ENCODE measurements at regions not wholly inside any gene's neighbourhood (a gene's known extent, or its start where the extent isn't known, plus 50 kb on each side); places are given as distances from the start of the nearest gene placed in this dataset.

DNA sequence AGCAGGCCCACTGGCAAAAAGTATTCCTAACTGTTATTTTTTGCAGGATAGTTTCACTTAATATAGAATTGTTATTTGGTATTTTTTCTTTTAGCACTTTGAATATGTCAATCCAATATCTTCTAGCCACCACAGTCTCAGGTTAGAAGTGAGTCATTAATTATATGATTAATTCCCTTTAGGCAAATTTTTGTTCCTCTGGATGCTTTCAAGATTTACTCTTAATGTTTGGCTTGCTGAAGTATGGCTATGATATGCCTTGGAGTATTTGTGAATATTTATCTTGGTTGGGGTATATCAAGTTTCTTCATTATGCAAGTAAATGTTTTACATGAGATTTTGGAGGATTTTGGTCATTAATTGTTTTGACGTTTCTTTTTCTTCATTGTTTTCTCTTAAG is 152.1 kb upstream of the ALCAM start:
- DNase-seq (ENCODE audit: low spot score): no peak

DNA sequence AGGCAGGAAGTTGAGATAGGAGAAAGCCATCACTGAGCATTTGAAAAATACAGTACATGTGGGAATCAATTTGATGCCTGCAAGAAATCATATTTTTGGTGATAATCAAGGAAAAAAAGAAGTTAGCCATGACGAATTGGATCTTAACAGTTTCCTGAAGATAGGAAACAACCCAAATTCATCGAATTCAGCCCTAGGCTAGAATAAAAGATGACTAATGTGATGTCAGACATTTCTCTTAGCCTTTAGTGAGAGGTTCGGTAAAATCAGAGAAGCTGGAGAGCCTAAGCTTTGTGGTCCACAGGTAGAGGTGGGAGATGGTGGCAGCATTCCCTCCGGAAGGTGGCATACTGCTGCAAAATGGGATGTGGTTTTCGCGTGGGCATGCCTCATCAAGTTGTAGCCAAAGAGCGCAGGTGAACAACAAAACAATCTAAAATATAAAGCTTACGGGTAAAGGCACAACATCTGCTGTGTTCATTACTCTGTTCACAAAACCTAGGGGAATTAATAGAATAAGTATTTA is 144.1 kb upstream of the ALCAM start:
- no peak for DNase-seq (ENCODE audit: low spot score)

DNA sequence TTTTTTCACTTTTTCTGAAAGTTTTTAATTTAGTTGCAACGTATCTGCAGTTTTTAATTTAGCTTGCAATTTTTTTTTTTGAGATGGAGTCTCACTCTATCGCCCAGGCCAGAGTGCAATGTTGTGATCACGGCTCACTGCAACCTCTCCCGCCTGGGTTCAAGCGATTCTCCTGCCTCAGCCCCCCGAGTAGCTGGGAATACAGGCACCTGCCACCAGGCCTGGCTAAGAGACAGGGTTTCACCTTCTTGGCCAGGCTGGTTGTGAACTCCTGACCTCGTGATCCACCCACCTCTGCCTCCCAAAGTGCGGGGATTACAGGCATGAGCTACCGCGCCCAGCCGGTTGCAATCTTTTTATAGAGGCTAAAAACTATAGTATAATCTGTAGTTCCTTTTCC is 142.9 kb upstream of the ALCAM start:
- no peak for DNase-seq (ENCODE audit: low spot score)

DNA sequence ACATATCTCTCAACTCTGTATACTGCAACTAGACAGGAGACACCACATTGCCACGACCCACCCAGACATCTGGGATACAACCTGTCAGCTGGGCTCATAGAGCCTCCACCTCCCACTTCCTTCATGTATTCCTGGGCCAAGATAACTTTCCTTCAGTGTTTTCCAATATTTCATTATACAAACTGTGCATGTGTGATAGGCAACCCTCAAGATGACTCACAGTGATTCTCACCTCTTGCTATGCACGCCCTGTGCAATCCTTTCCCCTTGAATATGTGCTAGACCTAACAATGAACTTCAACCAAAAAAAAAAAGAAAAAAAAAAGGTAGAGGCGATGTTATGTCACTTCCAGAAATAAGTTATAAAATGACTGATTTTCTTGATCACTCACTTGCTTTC is 138.0 kb upstream of the ALCAM start:
- DNase-seq (ENCODE audit: low spot score): no peak

DNA sequence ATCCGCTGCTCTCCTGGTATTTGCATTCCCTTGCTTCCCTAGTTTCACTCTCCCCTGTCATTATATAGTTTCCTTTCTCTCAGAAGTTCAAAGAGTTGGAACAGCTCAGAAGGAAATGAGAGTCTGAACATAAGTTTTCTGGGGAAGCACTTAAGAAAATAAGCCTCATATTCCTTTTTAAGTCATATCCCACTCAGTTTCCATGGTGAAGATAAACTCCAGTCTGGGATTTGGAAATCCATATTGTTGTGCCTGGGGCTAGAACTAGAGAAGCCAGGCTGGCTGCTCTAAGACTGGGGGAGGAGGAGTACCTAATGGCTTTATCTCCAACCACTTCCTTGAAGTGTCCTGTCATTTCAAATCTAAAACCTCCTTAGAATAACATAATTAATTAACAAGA is 134.2 kb upstream of the ALCAM start:
- DNase-seq (ENCODE audit: low spot score): no peak

DNA sequence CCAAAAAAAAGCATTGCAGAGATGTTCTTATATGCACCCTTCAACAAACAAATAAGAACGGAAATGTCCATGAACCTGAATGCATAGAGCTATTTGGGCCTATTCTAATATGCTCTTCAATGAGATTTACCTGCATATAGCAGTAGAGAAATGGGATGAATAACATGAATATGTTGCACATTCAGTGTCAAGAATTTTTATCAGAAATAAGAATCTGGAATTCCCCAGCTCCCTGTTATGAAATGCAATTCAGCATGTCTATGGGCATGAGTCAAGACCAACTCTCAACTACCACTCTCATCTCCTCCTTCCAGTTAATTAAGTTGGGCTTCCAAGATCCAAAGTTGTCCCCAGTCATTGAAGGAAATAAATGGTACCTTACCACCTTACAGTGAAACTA is 133.7 kb upstream of the ALCAM start:
- DNase-seq (ENCODE audit: low spot score): no peak

DNA sequence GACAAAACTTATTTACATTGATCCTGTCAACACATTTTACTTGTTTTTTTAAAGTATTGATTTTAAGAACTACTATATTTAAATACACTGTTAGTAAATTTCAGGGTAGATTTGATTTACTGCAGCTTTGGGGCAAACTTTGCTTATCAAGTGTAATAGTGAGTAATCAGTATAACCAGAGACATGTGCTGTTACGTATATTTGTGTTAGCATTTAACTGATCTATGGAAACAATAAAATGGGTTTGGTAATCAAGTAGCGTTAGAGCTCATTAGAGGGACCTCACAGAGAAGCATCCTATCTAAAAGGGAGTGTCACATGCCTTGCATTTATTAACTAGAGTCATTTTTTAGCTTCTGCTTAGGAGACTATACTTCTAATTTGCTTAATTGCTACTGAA is 131.5 kb upstream of the ALCAM start:
- DNase-seq (ENCODE audit: low spot score): no peak

DNA sequence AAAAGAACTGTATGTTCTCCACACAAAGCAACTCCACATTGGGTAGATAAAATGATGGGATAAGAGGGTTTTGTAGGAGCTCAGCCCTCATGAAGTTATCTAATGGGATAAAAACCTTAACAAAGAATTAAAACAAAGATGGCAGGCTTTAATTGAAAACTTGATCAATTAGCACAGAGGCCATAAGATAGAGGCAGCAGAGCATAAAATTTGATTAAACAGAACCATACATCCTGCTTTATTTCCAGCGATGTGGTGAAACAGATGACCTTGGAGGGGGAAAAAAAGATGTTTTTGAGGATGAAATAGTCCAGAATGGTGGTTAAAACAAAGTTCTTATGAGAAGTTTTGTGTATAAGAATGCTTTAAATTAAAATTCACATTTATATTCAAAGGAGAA is 130.9 kb upstream of the ALCAM start:
- DNase-seq (ENCODE audit: low spot score): no peak

DNA sequence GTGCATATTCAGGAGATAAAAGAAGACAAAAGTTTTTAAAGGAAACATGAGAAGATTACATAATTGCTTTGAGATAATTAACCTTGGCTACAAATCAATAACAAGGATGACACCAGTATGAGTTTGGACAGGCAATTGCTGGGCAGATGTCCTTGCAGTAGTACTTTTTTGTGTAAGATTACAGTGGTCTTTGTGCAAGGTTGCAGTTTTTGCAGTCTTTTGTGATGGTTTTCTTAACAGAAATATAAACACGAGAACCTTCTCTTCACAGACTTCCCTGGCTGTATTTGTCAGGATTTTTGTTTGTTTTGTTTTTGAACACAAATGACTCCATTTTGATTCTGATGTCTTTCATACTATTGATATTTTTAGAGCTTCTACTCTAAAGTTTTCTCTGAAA is 128.3 kb upstream of the ALCAM start:
- no peak for DNase-seq (ENCODE audit: low spot score)

DNA sequence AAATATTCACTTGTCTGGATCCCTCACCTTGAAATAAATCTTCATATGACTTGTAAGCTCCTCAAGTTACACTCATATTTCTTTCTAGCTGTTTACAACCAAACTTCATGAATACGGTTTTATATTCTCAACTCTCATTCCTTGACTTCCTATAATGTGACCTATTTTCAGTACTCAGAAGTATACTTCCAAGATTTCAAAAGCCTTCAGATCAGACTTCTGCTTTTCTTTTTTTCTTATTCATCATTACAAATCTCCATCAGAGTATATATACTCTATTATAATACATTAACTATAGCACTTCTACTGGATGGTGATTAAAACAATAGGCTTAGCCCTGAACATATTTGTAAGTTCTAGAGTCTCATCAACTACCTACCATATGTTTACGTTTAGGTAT is 123.6 kb upstream of the ALCAM start:
- no peak for DNase-seq (ENCODE audit: low spot score)

DNA sequence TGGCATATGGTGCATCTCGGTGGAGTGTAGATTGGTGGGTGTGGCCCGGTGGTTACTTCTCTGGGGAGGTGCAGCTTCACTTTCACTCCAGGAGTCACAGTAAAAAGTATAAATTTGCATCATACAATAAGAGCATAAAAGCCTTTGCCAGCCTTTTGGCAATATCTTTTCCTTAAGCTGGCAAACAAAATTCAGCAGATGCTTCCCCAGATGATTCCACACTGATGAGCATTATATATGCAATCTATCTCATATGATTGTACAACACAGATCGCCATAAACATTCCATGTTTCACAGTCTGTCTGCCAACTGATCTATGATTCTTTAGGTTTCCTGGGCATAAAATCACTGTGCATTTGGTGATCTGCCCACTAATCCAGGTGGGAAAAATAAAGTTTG is 120.2 kb upstream of the ALCAM start:
- no peak for DNase-seq (ENCODE audit: low spot score)

DNA sequence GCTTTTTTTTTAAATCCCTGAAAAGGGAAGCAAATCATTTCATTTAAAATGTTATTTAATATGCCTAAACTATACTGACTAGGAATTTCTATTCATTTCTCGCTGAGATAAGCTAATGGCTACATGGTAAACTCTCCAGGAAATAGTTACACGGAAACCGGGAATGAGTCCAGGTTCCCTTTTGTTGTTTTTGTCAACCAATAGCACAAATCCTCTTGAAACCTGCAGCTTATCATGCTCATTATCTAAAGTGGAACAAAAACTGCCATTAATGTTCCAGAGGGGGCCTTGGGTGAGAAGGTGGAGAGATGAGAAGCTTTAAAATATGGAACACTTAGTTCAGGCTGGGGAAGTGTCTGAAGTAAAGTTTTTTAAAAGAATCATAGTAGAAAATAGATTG is 113.5 kb upstream of the ALCAM start:
- DNase-seq (ENCODE audit: low spot score): no peak

DNA sequence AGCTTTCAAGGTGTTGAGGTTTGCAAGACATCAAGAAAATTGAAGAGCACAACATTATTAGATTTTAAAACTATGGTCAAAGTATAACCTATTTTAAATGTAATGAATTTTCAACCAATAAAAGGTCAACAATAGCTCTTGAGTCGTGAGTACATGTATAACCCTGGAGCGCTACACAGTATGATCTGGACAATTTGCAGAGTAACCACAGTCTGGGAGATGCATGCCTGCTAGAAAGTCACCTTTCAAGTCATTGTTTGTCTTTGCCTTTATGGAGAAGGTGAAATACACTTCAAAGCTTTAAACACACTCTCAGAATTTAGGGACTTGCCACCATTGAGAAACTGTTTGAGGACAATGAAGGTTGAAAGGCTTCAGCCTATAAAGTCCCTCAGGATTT is 112.6 kb upstream of the ALCAM start:
- no peak for DNase-seq (ENCODE audit: low spot score)

DNA sequence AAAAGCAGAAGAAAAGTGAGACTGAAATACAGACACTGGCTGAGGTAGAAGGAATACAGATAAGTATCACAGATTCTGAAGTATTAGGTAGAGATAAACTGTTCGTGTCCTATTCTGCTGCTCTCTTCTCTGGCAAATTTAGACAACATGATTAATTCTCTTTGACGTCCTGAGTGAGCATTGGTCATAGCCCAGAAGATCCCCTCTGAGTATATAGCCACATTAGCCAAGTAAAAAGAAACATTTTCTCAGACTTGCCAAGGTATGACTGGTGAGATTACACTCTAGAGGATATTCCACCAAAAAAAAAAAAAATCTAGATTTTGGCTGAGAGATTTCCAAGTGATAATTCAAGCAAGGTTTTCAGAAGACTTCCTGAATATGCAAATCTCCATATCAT is 111.4 kb upstream of the ALCAM start:
- no peak for DNase-seq (ENCODE audit: low spot score)

DNA sequence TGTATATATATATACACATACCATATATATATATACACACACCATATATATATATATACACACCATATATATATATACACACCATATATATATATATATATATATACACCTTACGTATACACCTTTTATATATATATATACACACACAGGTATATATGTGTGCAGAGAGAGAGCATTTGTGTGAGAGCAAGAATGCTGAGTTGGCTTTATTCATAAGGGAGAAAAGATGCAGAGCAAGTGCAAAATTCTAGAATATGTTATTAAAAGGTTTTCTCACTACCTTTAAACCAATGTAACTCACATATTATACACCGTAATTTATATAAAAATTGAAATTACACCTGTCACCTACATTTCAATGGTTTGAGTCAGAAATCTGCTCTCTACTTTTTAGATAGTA is 107.2 kb upstream of the ALCAM start:
- no peak for DNase-seq (ENCODE audit: low spot score)

DNA sequence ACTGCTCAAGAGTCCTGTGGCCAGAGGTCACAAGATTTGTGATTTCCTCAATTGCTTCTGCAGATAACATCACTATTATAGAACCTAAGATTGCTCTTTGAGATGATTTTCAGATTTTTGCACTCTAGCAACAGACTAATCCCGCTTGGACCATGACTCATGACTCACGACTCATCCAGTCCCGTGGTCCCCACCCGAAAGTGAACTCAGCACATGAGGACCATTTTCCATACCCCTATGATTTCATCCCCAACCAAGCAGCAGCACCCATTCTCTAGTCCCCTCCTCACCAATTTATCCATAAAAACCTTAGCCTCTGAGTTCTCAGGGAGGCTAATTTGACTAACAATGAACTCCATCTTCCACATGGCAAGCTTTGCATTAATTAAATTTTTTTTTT is 106.3 kb upstream of the ALCAM start:
- DNase-seq (ENCODE audit: low spot score): no peak

DNA sequence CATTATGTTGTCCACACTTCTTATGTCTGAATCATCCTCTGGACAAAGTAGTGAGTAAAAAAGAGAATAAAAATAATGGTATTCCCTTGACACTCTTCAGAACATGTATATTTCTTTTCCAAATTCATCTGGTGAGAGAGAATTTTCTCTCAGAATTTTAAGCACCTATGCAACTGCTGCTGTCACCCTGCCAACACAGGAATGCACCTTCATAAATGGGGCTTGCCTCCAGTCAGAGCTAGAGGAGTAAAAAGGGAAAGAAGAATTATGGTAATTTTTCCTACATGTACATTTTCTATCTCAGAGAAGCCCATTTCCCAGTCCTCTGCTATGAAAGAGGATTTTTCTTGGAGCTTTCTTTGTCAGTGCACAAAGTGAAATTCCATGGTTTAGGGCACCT is 92.2 kb upstream of the ALCAM start:
- DNase-seq (ENCODE audit: low spot score): no peak

DNA sequence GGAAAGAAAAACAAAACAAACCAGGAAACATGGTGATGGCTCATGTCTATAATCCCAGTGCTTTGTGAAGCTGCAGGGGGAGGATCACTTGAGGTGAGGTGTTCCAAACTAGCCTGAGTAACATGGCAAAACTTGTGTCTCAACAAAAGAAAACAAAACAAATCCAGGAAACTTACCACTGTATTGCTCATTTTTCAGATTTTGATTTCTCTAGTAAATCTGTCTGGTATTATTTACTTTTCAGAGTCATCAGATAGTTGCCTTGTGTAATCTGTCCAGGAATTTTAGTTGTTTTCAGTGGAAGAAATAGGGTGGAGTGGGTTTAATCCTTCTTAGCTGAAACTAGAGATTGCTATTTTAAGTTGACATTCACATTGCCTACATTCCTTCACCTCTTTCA is 91.8 kb upstream of the ALCAM start:
- no peak for DNase-seq (ENCODE audit: low spot score)

DNA sequence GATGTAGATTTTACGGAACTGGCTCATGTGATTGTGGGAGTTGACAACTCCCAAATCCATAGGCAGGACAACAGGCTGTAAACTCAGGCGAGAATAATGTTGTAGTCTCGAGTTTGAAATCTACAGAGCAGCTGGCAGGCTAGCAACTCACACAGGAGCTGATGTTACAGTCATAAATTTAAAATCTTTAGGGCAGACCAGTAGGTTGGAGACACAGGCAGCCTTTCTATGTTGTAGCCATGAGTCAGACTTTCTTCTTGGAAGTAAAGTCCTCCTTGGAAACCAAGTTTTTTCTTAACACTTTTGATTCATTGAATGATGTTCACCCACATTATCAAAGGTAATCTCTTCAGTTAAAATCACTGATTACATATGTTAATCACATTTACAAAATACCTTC is 89.1 kb upstream of the ALCAM start:
- no peak for DNase-seq (ENCODE audit: low spot score)

DNA sequence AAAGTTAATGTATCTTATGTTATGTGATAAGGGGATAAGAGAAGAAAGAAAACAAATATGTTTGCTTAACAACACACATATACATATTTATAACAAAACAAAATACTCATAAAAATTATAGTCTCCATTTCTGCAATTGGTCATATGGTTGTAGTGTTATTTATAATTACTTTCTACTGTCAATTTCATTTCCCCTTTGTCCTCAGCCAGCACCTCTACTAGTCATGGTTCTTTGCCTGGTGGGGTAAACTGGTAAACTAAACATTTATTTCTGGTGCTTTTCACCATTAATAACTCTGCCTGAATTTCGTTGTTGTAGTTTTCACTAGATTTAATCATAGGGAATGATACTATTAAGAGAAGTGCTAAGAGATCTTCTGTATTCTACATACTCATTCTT is 88.0 kb upstream of the ALCAM start:
- DNase-seq (ENCODE audit: low spot score): no peak

DNA sequence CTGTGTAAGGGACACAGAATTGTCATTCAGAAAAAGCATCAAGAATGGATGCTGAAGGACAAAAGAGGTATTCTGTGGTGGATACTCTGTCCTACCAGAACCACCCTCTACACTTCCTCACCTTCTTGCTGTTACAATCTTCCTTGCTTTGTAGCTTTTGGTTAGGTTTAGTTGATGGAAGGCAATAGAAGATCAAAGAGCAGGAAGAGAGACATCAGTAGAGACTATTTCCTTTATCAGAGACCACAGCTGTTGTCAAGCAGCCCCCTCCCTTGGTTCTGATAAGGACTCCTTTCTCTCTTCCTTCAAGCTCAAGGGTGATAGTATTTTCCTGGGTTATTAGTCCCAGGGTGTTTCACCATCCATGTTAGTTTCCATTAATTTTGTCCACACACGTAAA is 84.7 kb upstream of the ALCAM start:
- no peak for DNase-seq (ENCODE audit: low spot score)

DNA sequence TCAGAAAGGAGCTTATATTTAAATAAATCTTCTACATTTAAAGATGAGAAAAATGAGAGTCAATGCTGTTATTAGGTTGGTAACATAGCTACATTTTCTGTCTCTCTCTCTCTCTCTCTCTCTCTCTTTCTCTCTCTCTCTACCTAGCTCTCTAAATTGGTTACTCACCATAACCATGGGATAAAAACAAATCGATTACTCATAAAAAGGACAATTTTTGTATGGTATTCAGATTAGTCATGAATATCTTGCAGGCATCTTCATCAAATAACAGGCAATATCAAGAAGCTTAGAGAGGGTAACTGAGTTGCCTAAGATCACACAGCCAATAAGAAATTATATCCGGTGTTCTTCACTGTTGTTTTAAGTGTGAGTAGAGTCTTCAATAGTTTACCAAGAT is 81.8 kb upstream of the ALCAM start:
- no peak for DNase-seq (ENCODE audit: low spot score)

DNA sequence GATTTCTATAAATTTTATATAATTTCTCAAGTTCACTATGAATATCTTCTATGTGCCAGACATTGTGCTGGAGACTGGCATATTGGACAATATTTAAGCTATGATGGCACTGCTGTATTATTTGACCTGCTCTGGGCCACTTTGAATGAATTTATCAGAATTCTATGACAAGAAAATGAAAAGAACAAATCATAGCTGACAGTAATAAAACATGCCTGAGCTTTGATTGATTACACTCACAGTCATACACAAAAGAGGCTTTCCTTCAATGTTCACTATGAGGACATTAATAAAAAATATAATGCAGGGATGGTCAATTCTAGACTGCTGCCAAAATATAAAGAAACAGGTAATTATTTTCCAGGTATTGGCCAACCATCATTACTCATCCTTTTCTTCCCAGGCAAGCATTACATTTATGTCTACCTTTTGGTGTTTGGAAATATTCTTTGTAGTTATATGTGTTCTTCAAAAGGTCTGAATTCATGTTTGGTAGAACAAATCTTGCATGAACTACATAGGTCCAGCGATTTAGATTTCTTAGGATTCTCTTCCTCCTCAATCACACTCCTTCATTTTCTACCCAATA is 81.0 kb upstream of the ALCAM start:
- DNase-seq (ENCODE audit: low spot score): no peak

DNA sequence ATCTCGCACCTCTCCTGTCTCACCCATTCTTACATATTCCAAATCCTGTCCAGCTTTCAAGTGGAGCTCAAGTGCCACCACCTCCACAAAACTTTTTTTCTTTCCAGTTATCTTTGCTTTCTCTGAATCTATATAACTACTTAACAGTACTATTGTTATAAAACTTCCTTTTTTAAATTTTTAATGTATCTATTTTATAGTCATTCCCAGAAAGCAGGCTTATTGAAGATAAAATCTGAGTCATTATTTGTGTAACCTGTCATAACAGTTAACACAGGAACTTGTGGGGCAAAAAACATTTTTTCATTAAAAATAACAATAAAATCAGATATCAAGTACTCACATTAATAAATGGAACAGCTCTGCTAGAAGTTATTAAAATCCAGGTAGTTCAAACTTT is 73.3 kb upstream of the ALCAM start:
- DNase-seq (ENCODE audit: low spot score): no peak
